A549 (cell line): ENCODE measurements at regions not wholly inside any gene's neighbourhood (a gene's known extent, or its start where the extent isn't known, plus 50 kb on each side); places are given as distances from the start of the nearest gene placed in this dataset.

Source experiments
- ATAC-seq, 2 experiments: fragments of 200-7000 bp in 1 of 2; fragments of >200 bp in 1 of 2; cut with Nextera tagmentation in 1 of 2; cut with Tn5 transposase in 1 of 2; 3 replicates each; pipeline versions ENCODE4 v1.8.0 to v1.9.1; 2018 to 2020; ENCODE audit warnings: mild to moderate bottlenecking in 1 of 2, moderate library complexity in 1 of 2
- CTCF ChIA-PET: fragments of 300-600 bp; sonication (Branson Sonifier 250); formaldehyde crosslinking; extraction: SDS; loops from one replicate; lab custom pipeline; 2021; ENCODE audit warnings: antibody characterized with exemption, inconsistent platforms; lab: Yijun Ruan, JAX
- POLR2A ChIA-PET: fragments of 350-600 bp; formaldehyde crosslinking; extraction: SDS; loops from one replicate; lab custom pipeline; 2021; ENCODE audit warnings: antibody characterized with exemption, inconsistent platforms; lab: Yijun Ruan, JAX
- DNase-seq, 2 experiments: peaks; one replicate each; pipeline versions ENCODE4 v3.0.0 to v3.0.0-alpha.2; 2011 to 2016; ENCODE audit warnings: low read depth in 1 of 2, low spot score in 1 of 2
- FAIRE-seq: peaks from 2 replicates; lab custom pipeline; 2011; peaks lifted over from hg19 to GRCh38; lab: Jason Lieb, UNC
- H3K27ac ChIP-seq, 2 experiments: fragments of >200 bp; sonication (Bioruptor Twin); formaldehyde crosslinking; 3 replicates each; pipeline ENCODE4 v1.5.1; 2016 to 2017
- H3K4me1 ChIP-seq: fragments of >200 bp; sonication (Bioruptor Twin); formaldehyde crosslinking; 3 replicates; pipeline ENCODE4 v1.6.1; 2016
- H3K4me2 ChIP-seq: fragments of >200 bp; sonication (Bioruptor Twin); formaldehyde crosslinking; 3 replicates; pipeline ENCODE4 v1.6.1; 2016
- H3K4me3 ChIP-seq: fragments of >200 bp; sonication (Bioruptor Twin); formaldehyde crosslinking; 3 replicates; pipeline ENCODE4 v1.5.1; 2016
- H3K9me3 ChIP-seq: fragments of >200 bp; sonication (Bioruptor Twin); formaldehyde crosslinking; 3 replicates; pipeline ENCODE4 v1.6.1; 2016
- BCL3 ChIP-seq: fragments of >200 bp; sonication (Bioruptor Twin); formaldehyde crosslinking; IDR thresholded peaks from 3 replicates; pipeline ENCODE4 v1.6.1; 2016
- CBX2 ChIP-seq: fragments of 200-600 bp; sonication (generic); IDR thresholded peaks from 2 replicates; pipeline ENCODE4 v1.6.1; 2016; ENCODE audit warnings: low read depth, mild to moderate bottlenecking, borderline replicate concordance
- CHD2 ChIP-seq: fragments of 150-350 bp; IDR thresholded peaks from 2 replicates; pipeline ENCODE4 v1.6.1; 2014; ENCODE audit warnings: low read length; ENCODE audit not compliant: partially characterized antibody
- CTCF ChIP-seq: fragments of >200 bp; sonication (Bioruptor Twin); formaldehyde crosslinking; IDR thresholded peaks from 3 replicates; pipeline ENCODE4 v1.5.1; 2016
- EHMT2 ChIP-seq: fragments of 200-600 bp; sonication (generic); IDR thresholded peaks from 2 replicates; pipeline ENCODE4 v1.6.1; 2016; ENCODE audit warnings: antibody characterized with exemption, low read depth, mild to moderate bottlenecking, moderate library complexity
- ELK1 ChIP-seq: fragments of 150-350 bp; IDR thresholded peaks from 2 replicates; pipeline ENCODE4 v1.6.1; 2014; ENCODE audit warnings: low read depth, mild to moderate bottlenecking, low read length
- EP300 ChIP-seq, 2 experiments: fragments of >200 bp; sonication (Bioruptor Twin); formaldehyde crosslinking; IDR thresholded peaks; 2 replicates in 1 of 2; 3 replicates in 1 of 2; pipeline ENCODE4 v1.6.1; 2016 to 2017
- FOSB ChIP-seq: fragments of 250-450 bp; sonication (Bioruptor Pico); IDR thresholded peaks from 2 replicates; pipeline ENCODE4 v1.5.0; 2020; ENCODE audit warnings: mild to moderate bottlenecking, moderate library complexity
- FOSL2 ChIP-seq, 2 experiments: fragments of 450-650 bp in 1 of 2; fragments of >200 bp in 1 of 2; sonication (Bioruptor Twin) in 1 of 2; formaldehyde crosslinking; IDR thresholded peaks; 2 replicates each; pipeline versions ENCODE4 v1.5.0 to v1.6.1; 2016 to 2020; ENCODE audit warnings: mild to moderate bottlenecking in 1 of 2, moderate library complexity in 1 of 2
- HDAC2 ChIP-seq: fragments of 200-600 bp; sonication (generic); IDR thresholded peaks from 2 replicates; pipeline ENCODE4 v1.6.1; 2016
- HEYL ChIP-seq: fragments of 250-450 bp; sonication (Bioruptor Pico); IDR thresholded peaks from 2 replicates; pipeline ENCODE4 v1.8.0; 2021; ENCODE audit warnings: mild to moderate bottlenecking, moderate library complexity
- HMGXB4 ChIP-seq: fragments of 250-450 bp; sonication (Bioruptor Pico); IDR thresholded peaks from 2 replicates; pipeline ENCODE4 v1.5.0; 2021; ENCODE audit warnings: mild to moderate bottlenecking, moderate library complexity, borderline replicate concordance
- HOXA7 ChIP-seq: fragments of 250-450 bp; sonication (Bioruptor Pico); IDR thresholded peaks from 2 replicates; pipeline ENCODE4 v1.5.0; 2020; ENCODE audit warnings: mild to moderate bottlenecking, moderate library complexity
- JUN ChIP-seq, 2 experiments: fragments of >200 bp; sonication (Bioruptor Twin); formaldehyde crosslinking; IDR thresholded peaks; 2 replicates in 1 of 2; 3 replicates in 1 of 2; pipeline ENCODE4 v1.6.1; 2016 to 2017
- JUNB ChIP-seq: fragments of >200 bp; sonication (Bioruptor Twin); formaldehyde crosslinking; IDR thresholded peaks from 2 replicates; pipeline ENCODE4 v1.6.1; 2016
- MAZ ChIP-seq: fragments of 150-350 bp; IDR thresholded peaks from 2 replicates; pipeline ENCODE4 v1.6.1; 2014; ENCODE audit warnings: antibody characterized with exemption, low read depth, low read length, borderline replicate concordance
- NR3C1 ChIP-seq: fragments of >200 bp; sonication (Bioruptor Twin); formaldehyde crosslinking; IDR thresholded peaks from 3 replicates; pipeline ENCODE4 v1.6.1; 2017
- PBX3 ChIP-seq: IDR thresholded peaks from 2 replicates; pipeline ENCODE4 v1.6.1; 2012
- POLR2AphosphoS2 ChIP-seq: conservative IDR thresholded peaks from 2 replicates; pipeline ENCODE4 v1.6.1; 2012; ENCODE audit warnings: low read length, improper control_type of control experiment, inconsistent platforms
- RAD21 ChIP-seq, 2 experiments: fragments of >200 bp in 1 of 2; sonication (Bioruptor Twin) in 1 of 2; formaldehyde crosslinking in 1 of 2; IDR thresholded peaks in 1 of 2; conservative IDR thresholded peaks in 1 of 2; 2 replicates in 1 of 2; 3 replicates in 1 of 2; pipeline ENCODE4 v1.6.1; 2012 to 2018; ENCODE audit warnings: inconsistent platforms in 1 of 2
- RCOR1 ChIP-seq: fragments of 150-350 bp; IDR thresholded peaks from 2 replicates; pipeline ENCODE4 v1.6.1; 2014; ENCODE audit warnings: antibody characterized with exemption, low read length, low read depth
- REST ChIP-seq: fragments of 200-600 bp; sonication (generic); IDR thresholded peaks from 2 replicates; pipeline ENCODE4 v1.6.1; 2016; ENCODE audit warnings: antibody characterized with exemption, mild to moderate bottlenecking, moderate library complexity
- RFX5 ChIP-seq: fragments of 450-650 bp; IDR thresholded peaks from 2 replicates; pipeline ENCODE4 v1.7.1; 2014; ENCODE audit warnings: antibody characterized with exemption, mild to moderate bottlenecking, moderate library complexity
- WGBS: methylation state at CpG from one replicate; pipeline ENCODE4 v1.1.6; 2017; ENCODE audit errors: missing lambda C conversion rate; 5-methylcytosine and 5-hydroxymethylcytosine counted together

- CTCF ChIA-PET, result no interaction called here
- Histone ChIP-seq H3K4me3 (no peak overlapping the region), H3K27ac (no peak overlapping the region), H3K9me3 (no peaks in the 10 kb centered on the region), H3K4me2 (no peak overlapping the region), H3K4me1 (no peaks in the 10 kb centered on the region)
- TF ChIP-seq CBX2 (no peak), CTCF (no peak), EP300 (IDR thresholded peaks at IDR 0.05) (no peak), NR3C1 (no peak), FOSB (CRISPR knock-in tag) (no peak), JUNB (no peak)
- WGBS, result 0% methylated on average over 1 of the region's 1 CpG
- POLR2A ChIA-PET, result no interaction called here
- FAIRE-seq (no peak), ATAC-seq (no peak), DNase-seq (no peak)
These were observed 149.7 kb downstream of the RRAGB start for GRCh38 chrX:55867181-55867651.

- no peak overlapping the region for H3K27ac ChIP-seq
- no peak overlapping the region for H3K4me3 ChIP-seq
- no peak overlapping the region for H3K4me2 ChIP-seq
- ATAC-seq (no peak), FAIRE-seq (peak; percentile 23), DNase-seq (no peak)
- ChIA-PET POLR2A (no interaction called here), CTCF (no interaction called here)
- TF ChIP-seq CHD2 (no peak), JUNB (no peak), HDAC2 (no peak), MAZ (no peak), PBX3 (no peak), POLR2AphosphoS2 (no peak), HMGXB4 (CRISPR knock-in tag) (no peak), HEYL (no peak), RAD21 (conservative IDR thresholded peaks at IDR 0.05 in 1 of 2, IDR thresholded peaks at IDR 0.05 in 1 of 2) (no peak)
- H3K9me3 ChIP-seq, result no peaks in the 10 kb centered on the region
- 4% methylated on average over 1 of the region's 1 CpG for WGBS
- no peaks in the 10 kb centered on the region for H3K4me1 ChIP-seq
These were observed 150.2 kb downstream of the RRAGB start for GRCh38 chrX:55867708-55868107.

GRCh38 chrX:55874807-55875206, 157.3 kb downstream of the RRAGB start:
- DNase-seq (no peak), ATAC-seq (no peak), FAIRE-seq (no peak)
- no peaks in the 10 kb centered on the region for H3K4me1 ChIP-seq
- no peak overlapping the region for H3K4me2 ChIP-seq
- ChIA-PET CTCF (no interaction called here), POLR2A (no interaction called here)
- H3K9me3 ChIP-seq, result no peaks in the 10 kb centered on the region
- H3K4me3 ChIP-seq, result no peak overlapping the region
- no peak overlapping the region for H3K27ac ChIP-seq
- no peak for TF ChIP-seq RCOR1
- no peak for TF ChIP-seq HOXA7
- no peak for TF ChIP-seq FOSL2 (IDR thresholded peaks at IDR 0.05)
- TF ChIP-seq FOSL2 (CRISPR knock-in tag; IDR thresholded peaks at IDR 0.05), result no peak
- TF ChIP-seq BCL3, result no peak
- no peak for TF ChIP-seq RFX5
- no peak for TF ChIP-seq CBX2
- no peak for TF ChIP-seq EHMT2
- TF ChIP-seq JUN (IDR thresholded peaks at IDR 0.05), result no peak
- TF ChIP-seq POLR2AphosphoS2, result no peak
- no peak for TF ChIP-seq ELK1
- TF ChIP-seq REST, result no peak
